GM12873 (cell line): ENCODE measurements at regions not wholly inside any gene's neighbourhood (a gene's known extent, or its start where the extent isn't known, plus 50 kb on each side); places are given as distances from the start of the nearest gene placed in this dataset.

Source experiments
- CTCF ChIP-seq: IDR thresholded peaks from 2 replicates; pipeline ENCODE4 v1.5.1; 2012; ENCODE audit warnings: low read depth, mild to moderate bottlenecking, moderate library complexity, low read length, control low read depth; ENCODE audit not compliant: insufficient read depth; ENCODE audit errors: missing control alignments

- no peak for TF ChIP-seq CTCF
Observed at GRCh38 chrX:15163131-15163530, 106.8 kb downstream of the ASB9 start.

GRCh38 chrX:15160558-15161095, 109.3 kb downstream of the ASB9 start:
- TF ChIP-seq CTCF: no peak

DNA sequence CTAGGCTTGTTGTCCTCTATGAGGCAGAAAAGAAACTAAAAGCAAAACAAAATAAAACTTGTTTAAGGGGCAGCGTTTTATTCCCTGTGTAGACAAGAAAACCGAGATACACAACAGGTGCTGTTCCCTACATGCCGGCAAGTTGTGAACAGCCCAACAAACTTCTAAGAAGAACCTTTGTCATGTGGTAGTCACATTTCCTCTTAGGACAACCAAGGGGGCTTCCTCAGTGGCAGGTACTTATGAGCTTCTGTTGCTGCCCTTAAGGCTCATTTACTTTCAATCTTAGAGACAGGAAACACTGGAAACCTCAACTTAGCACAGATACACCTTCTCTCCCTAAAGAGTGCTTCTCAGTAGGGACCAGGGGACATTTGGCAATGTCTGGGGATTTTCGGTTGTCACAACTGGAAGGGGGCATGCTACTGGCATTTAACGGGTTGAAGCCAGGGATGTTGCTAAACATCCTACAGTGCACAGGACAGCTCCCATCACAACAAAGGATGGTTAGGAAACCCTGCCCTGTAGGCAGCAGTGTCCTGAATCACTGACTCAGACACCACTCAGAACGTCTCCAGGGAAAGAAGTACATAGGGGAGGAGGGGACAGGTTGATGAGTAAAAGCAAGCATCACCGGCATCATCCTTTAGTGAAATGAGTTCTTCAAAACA, 111.0 kb downstream of the ASB9 start:
- no peak for TF ChIP-seq CTCF

DNA sequence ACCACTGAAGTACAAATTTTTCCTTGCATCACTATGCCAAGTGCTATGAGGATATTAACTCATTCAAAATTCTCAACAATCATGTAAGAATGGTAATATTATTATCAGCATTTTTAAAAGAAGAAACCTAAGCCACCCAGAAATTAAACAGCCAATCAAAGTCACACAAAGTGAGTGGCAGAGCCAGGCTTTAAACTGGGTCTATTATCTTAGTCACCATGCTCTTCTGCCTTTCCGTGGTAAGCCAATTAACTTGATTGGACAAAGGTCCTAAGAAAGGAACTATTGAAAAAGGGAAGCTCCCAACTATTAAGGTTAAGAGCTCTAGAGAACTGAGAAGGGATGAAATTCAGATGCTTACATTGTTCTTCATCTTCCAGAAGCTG, 111.5 kb downstream of the ASB9 start:
- no peak for TF ChIP-seq CTCF

GRCh38 chrX:15157624-15158023, 112.3 kb downstream of the ASB9 start:
- TF ChIP-seq CTCF: no peak

- no peak for TF ChIP-seq CTCF
Observed at GRCh38 chrX:15151267-15152186, 118.4 kb downstream of the ASB9 start.

DNA sequence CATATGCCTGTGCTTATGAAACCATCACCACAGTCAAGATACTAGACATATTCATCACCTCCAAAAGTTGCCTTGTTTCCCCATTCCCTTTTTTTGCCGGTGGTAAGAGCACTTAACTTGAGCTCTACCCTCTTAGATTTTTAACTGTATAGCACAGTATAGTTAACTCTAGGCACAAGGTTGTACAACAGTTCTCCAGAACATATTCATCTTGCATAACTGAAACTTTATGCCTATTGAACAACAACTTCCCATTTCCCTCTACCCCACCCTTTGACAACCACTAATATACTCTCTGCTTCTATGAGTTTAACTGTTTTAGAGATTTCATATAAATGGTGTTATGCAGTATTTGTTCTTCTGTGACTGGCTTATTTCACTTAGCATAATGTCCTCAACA, 119.3 kb downstream of the ASB9 start:
- no peak for TF ChIP-seq CTCF
